ENCODE measurements at regions not wholly inside any gene's neighbourhood (a gene's known extent, or its start where the extent isn't known, plus 50 kb on each side); places are given as distances from the start of the nearest gene placed in this dataset.

- TF ChIP-seq IRF1 (CRISPR knock-in tag; IDR thresholded peaks at IDR 0.05) (no peak), ZNF121 (CRISPR knock-in tag; IDR thresholded peaks at IDR 0.05) (no peak), CBFB (CRISPR knock-in tag; IDR thresholded peaks at IDR 0.05; ENCODE audit: low read depth) (no peak), NFE2L1 (CRISPR knock-in tag; IDR thresholded peaks at IDR 0.05) (no peak), ZNF671 (CRISPR knock-in tag; IDR thresholded peaks at IDR 0.05) (no peak), ZSCAN18 (CRISPR knock-in tag; IDR thresholded peaks at IDR 0.05) (no peak), RORB (CRISPR knock-in tag; IDR thresholded peaks at IDR 0.05) (no peak), ZNF512 (CRISPR knock-in tag; IDR thresholded peaks at IDR 0.05; ENCODE audit: borderline replicate concordance) (no peak)
Observed at GRCh38 chr2:160658851-160659250, 165.2 kb upstream of the RBMS1 start (continued).

- Mint-ChIP-seq H3K4me3 (no peak overlapping the region), H3K36me3 (no peaks in the 10 kb centered on the region), H3K9me3 (no peaks in the 10 kb centered on the region), H3K27me3 (ENCODE audit: low read depth) (no peaks in the 10 kb centered on the region), H3K27ac (no peak overlapping the region), H3K4me1 (peaks cover 29% of the 10 kb centered on the region)
- TF ChIP-seq, protein P1, sequence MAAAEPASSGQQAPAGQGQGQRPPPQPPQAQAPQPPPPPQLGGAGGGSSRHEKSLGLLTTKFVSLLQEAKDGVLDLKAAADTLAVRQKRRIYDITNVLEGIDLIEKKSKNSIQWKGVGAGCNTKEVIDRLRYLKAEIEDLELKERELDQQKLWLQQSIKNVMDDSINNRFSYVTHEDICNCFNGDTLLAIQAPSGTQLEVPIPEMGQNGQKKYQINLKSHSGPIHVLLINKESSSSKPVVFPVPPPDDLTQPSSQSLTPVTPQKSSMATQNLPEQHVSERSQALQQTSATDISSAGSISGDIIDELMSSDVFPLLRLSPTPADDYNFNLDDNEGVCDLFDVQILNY (CRISPR knock-in tag; IDR thresholded peaks at IDR 0.05): no peak
- TF ChIP-seq TEAD4 (CRISPR knock-in tag; IDR thresholded peaks at IDR 0.05) (no peak), IRF1 (CRISPR knock-in tag; IDR thresholded peaks at IDR 0.05) (no peak), ZNF317 (CRISPR knock-in tag; IDR thresholded peaks at IDR 0.05; ENCODE audit: borderline replicate concordance, low read depth) (no peak), ZNF512 (CRISPR knock-in tag; IDR thresholded peaks at IDR 0.05; ENCODE audit: borderline replicate concordance) (no peak), PREB (CRISPR knock-in tag; IDR thresholded peaks at IDR 0.05; ENCODE audit: borderline replicate concordance) (no peak), ZNF232 (CRISPR knock-in tag; IDR thresholded peaks at IDR 0.05) (no peak), NR1H2 (CRISPR knock-in tag; IDR thresholded peaks at IDR 0.05) (no peak), ZNF138 (CRISPR knock-in tag; conservative IDR thresholded peaks at IDR 0.05) (no peak), ZMAT4 (CRISPR knock-in tag; IDR thresholded peaks at IDR 0.05) (no peak), ESRRA (CRISPR knock-in tag; IDR thresholded peaks at IDR 0.05; ENCODE audit: borderline replicate concordance) (no peak), NFATC4 (CRISPR knock-in tag; IDR thresholded peaks at IDR 0.05) (no peak), ZSCAN18 (CRISPR knock-in tag; IDR thresholded peaks at IDR 0.05) (no peak), KAT7 (CRISPR knock-in tag; IDR thresholded peaks at IDR 0.05; ENCODE audit: borderline replicate concordance) (no peak)
- TF ChIP-seq, protein P2, sequence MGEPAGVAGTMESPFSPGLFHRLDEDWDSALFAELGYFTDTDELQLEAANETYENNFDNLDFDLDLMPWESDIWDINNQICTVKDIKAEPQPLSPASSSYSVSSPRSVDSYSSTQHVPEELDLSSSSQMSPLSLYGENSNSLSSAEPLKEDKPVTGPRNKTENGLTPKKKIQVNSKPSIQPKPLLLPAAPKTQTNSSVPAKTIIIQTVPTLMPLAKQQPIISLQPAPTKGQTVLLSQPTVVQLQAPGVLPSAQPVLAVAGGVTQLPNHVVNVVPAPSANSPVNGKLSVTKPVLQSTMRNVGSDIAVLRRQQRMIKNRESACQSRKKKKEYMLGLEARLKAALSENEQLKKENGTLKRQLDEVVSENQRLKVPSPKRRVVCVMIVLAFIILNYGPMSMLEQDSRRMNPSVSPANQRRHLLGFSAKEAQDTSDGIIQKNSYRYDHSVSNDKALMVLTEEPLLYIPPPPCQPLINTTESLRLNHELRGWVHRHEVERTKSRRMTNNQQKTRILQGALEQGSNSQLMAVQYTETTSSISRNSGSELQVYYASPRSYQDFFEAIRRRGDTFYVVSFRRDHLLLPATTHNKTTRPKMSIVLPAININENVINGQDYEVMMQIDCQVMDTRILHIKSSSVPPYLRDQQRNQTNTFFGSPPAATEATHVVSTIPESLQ (CRISPR knock-in tag; IDR thresholded peaks at IDR 0.05): no peak
- ATAC-seq (no peak), DNase-seq (ENCODE audit: low spot score) (no peak)
- ChIA-PET CTCF (no interaction called here), POLR2A (no interaction called here)
Observed at GRCh38 chr2:160660741-160661140, 167.1 kb upstream of the RBMS1 start.
